Mucosa of rectum (tissue), 2 donors: ENCODE measurements at regions not wholly inside any gene's neighbourhood (a gene's known extent, or its start where the extent isn't known, plus 50 kb on each side); places are given as distances from the start of the nearest gene placed in this dataset.

Source experiments
- H3K27ac ChIP-seq, 2 donors: one replicate each; pipeline ENCODE4 v1.7.0; 2013; ENCODE audit warnings: inconsistent platforms in 2 of 2, low read depth in 2 of 2, low read length in 2 of 2
- H3K27me3 ChIP-seq, 2 donors: one replicate each; pipeline ENCODE4 v1.7.0; 2013; ENCODE audit warnings: low read length in 2 of 2; ENCODE audit not compliant: control insufficient read depth in 2 of 2, insufficient read depth in 2 of 2
- H3K36me3 ChIP-seq, 2 donors: one replicate each; pipeline ENCODE4 v1.7.0; 2013; ENCODE audit warnings: low read length in 2 of 2; ENCODE audit not compliant: control insufficient read depth in 2 of 2, insufficient read depth in 2 of 2
- H3K4me1 ChIP-seq, 2 donors: one replicate each; pipeline ENCODE4 v1.7.0; 2013; ENCODE audit warnings: low read length in 2 of 2, mild to moderate bottlenecking in 1 of 2; ENCODE audit not compliant: control insufficient read depth in 2 of 2, insufficient read depth in 2 of 2
- H3K4me3 ChIP-seq, 2 donors: one replicate each; pipeline ENCODE4 v1.7.0; 2013; ENCODE audit warnings: low read length in 2 of 2
- H3K9ac ChIP-seq, 2 donors: one replicate each; pipeline ENCODE4 v1.7.0; 2013; ENCODE audit warnings: low read length in 2 of 2, low read depth in 1 of 2, mild to moderate bottlenecking in 1 of 2
- H3K9me3 ChIP-seq, 2 donors: one replicate each; pipeline ENCODE4 v1.7.0; 2013; ENCODE audit warnings: low read length in 2 of 2; ENCODE audit not compliant: control insufficient read depth in 2 of 2
- donor health status: healthy.
- donor health status: Normal muscosa, but diverticular disease.

DNA sequence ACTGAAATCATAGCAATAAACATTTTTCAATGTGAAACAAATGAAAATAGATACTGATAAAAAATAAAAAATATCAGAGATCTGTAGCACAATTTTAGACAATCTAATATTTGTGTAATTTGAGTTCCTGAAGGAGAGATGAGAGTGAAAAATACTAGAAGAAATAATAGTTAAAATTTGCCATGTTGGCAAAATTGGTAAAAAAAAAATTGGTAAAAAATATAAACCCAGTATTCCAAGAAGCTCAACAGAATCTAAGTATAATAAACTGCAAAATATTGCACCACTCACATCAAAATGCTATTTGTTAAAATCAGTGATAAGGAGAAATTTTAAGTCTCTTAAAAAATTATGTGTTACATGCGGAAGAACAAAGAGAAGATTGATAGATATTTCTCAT, 1680.7 kb downstream of the PCDH7 start:
- Histone ChIP-seq H3K27me3 (no peaks in the 10 kb centered on the region), H3K9me3 (no peaks in the 10 kb centered on the region), H3K4me3 (no peak overlapping the region), H3K36me3 (no peaks in the 10 kb centered on the region), H3K4me1 (no peaks in the 10 kb centered on the region), H3K9ac (no peak overlapping the region), H3K27ac (no peak overlapping the region)

DNA sequence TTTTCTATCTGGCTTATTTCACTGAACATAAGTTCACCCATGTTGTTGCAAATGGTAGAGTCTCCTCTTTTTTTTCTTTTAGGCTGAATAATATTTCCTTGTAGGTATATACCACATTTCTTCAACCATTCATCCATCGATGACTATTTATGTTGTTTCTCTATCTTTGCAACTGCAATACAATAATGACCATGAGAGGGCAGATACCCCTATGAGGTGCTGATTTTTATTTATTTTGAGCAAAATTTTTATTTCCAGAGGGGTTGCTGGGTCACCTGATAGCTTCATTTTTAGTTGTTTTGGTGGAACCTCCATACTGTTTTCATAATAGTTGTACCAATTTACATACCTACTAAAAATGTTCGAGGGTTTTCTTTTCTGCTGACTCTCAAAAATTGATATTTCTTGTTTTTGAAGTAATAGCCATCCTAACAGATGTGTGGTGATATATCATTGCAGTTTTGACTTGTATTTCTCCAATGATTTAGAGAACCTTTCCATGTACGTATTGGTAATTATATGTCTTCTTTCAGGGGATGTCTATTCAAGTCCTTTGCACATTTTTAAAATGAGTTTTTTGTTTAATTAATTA, 1697.0 kb downstream of the PCDH7 start:
- Histone ChIP-seq H3K36me3 (no peaks in the 10 kb centered on the region), H3K27ac (no peak overlapping the region), H3K4me1 (no peaks in the 10 kb centered on the region), H3K9ac (no peak overlapping the region), H3K27me3 (no peaks in the 10 kb centered on the region), H3K4me3 (no peak overlapping the region), H3K9me3 (no peaks in the 10 kb centered on the region)

DNA sequence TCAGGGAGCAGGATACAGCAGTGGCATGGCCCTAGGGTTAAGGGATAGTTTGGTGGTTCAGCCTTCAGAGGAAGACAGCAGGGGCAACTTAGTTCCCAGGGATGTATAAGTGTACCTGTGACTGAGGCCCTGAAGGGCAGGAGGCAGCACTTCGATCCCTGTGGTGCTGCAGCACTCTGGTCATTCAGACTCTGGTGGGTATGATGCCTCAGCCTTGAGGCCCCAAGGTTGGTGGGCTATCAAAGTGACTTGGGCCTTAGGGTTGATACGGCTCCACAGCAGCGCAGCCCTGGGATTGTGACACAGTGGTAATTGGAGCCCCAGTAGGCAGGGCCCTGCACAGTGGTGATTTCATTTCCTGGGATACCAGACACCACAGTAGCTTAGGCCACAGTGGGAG, 1703.1 kb downstream of the PCDH7 start:
- H3K9ac ChIP-seq: no peak overlapping the region
- H3K36me3 ChIP-seq: no peaks in the 10 kb centered on the region
- H3K9me3 ChIP-seq: no peaks in the 10 kb centered on the region
- H3K4me3 ChIP-seq: no peak overlapping the region
- H3K27me3 ChIP-seq: no peaks in the 10 kb centered on the region
- no peaks in the 10 kb centered on the region for H3K4me1 ChIP-seq
- H3K27ac ChIP-seq: no peak overlapping the region

DNA sequence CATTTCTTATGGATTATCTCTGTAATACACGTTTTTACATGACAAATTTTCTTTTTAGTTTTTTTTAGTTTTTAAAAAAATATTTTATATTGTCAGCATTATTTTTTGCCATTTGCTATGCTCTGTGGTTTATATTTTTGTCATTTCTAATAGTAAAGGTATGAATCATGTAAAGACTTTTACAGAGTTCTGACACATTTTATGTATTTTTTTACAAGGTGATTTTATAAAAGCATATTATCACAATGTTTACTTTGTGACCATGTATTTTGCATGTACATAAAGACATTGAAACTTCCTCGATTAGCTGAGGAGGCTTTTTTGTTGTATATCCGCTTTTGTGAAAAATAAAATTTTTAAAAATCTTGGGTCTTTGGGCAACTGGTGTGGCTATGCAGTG, 1705.1 kb downstream of the PCDH7 start:
- H3K4me1 ChIP-seq: no peaks in the 10 kb centered on the region
- H3K27ac ChIP-seq: no peak overlapping the region
- no peaks in the 10 kb centered on the region for H3K9me3 ChIP-seq
- H3K36me3 ChIP-seq: no peaks in the 10 kb centered on the region
- H3K4me3 ChIP-seq: no peak overlapping the region
- H3K27me3 ChIP-seq: no peaks in the 10 kb centered on the region
- no peak overlapping the region for H3K9ac ChIP-seq

DNA sequence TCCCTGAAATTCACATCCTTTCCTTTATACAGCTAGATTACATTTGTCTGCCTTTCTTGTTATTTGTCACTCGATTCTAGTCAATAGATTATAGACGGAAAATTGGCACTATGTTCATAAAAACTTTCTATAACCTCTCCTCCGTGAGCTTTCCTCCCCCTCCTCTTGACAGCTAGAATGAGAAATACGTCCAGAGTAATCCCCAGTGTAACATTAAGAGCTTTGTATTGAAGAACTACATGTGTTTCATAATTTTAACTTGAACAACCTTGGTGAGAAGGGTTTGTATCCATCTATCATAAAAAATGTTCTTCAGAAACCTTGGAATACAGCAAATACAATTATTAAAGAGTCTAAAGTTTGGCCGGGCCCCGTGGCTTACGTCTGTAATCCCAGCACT, 1707.4 kb downstream of the PCDH7 start:
- no peak overlapping the region for H3K4me3 ChIP-seq
- no peaks in the 10 kb centered on the region for H3K9me3 ChIP-seq
- no peaks in the 10 kb centered on the region for H3K4me1 ChIP-seq
- no peaks in the 10 kb centered on the region for H3K36me3 ChIP-seq
- no peak overlapping the region for H3K9ac ChIP-seq
- no peaks in the 10 kb centered on the region for H3K27me3 ChIP-seq
- no peak overlapping the region for H3K27ac ChIP-seq

DNA sequence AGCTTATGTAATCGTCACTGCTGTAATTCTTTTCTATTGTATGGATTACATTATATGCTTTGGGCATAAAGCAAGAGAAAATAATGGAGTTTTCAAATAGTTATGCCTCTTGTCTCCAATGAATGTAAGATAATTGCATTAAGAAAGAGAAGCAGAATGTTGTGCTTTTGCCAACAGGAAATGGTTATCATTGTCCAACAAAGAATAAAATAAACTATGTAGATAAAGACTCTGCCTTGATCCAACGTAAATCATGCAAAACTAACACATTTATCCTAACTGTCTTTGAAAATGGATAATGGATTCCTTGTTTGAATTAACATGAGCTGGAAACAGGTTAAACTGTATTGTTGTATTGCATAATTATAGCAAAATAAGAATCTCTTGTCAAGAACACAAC, 1709.0 kb downstream of the PCDH7 start:
- Histone ChIP-seq H3K9ac (no peak overlapping the region), H3K36me3 (no peaks in the 10 kb centered on the region), H3K4me1 (no peaks in the 10 kb centered on the region), H3K27me3 (no peaks in the 10 kb centered on the region), H3K27ac (no peak overlapping the region), H3K4me3 (no peak overlapping the region), H3K9me3 (no peaks in the 10 kb centered on the region)

DNA sequence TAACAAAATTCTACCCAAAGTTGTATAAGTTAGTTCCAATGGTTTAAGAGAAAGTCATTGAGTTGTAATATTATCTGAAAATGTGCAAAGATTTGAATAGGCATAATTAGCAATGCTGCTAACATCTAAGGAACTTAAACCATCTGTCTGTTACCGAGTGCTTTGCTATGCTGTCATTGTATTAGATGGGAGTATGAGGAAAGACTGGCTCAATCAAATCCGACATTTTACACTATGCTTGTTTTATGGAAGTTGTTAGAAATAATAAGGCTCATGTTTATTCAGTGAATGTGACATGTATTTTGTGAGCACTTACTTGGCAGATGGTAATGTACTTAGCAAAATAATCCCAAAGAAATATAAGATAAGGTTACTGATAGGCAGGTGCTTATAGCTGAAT, 1715.1 kb downstream of the PCDH7 start:
- no peaks in the 10 kb centered on the region for H3K9me3 ChIP-seq

DNA sequence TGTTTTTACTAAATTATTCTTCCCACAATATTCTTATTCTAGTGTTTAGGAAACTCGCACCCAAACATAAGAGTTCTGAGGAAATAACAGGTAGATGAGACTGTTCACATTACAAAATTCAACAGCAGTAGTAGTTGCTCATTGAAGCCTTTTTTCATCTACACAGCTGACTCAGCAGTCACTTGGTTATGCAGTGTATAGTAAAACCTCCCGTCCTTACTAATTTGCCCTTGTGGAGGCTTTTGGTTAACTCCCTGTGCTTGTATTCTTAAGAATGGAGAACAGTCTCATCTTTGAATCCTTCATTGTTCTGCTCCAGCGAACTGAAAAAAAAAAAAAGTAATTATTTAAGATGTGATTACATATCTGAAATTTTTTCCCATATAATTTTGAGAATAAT, 1716.6 kb downstream of the PCDH7 start:
- Histone ChIP-seq H3K4me3 (no peak overlapping the region), H3K9ac (no peak overlapping the region), H3K9me3 (no peaks in the 10 kb centered on the region), H3K36me3 (no peaks in the 10 kb centered on the region), H3K27ac (no peak overlapping the region), H3K4me1 (no peaks in the 10 kb centered on the region), H3K27me3 (no peaks in the 10 kb centered on the region)

More for the DNA sequence above, 1715.1 kb downstream of the PCDH7 start:
- H3K27me3 ChIP-seq: no peaks in the 10 kb centered on the region
- no peak overlapping the region for H3K9ac ChIP-seq
- H3K36me3 ChIP-seq: no peaks in the 10 kb centered on the region
- no peak overlapping the region for H3K4me3 ChIP-seq
- H3K27ac ChIP-seq: no peak overlapping the region
- no peaks in the 10 kb centered on the region for H3K4me1 ChIP-seq

DNA sequence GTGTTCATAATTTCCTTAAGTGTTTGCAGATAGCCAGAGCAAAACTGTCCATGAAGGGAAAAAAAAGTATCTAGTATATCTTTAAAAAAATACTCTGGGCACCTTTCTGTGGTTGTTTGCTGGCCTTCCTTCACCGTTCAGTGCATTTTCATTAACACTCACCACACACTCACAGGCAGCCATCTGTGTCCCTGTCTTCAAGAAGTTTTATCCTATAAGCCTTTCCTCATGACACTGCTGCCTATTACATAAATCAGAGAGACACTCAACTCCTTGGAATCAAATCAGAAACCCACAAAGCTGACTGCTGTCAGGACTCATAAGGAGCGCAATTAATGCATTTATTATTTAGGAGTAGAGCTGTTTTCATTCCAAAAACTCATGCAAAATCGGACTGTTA, 1720.2 kb downstream of the PCDH7 start:
- no peaks in the 10 kb centered on the region for H3K4me1 ChIP-seq
- no peaks in the 10 kb centered on the region for H3K9me3 ChIP-seq
- no peaks in the 10 kb centered on the region for H3K27me3 ChIP-seq
- H3K27ac ChIP-seq: no peak overlapping the region
- no peaks in the 10 kb centered on the region for H3K36me3 ChIP-seq
- H3K9ac ChIP-seq: no peak overlapping the region
- no peak overlapping the region for H3K4me3 ChIP-seq

DNA sequence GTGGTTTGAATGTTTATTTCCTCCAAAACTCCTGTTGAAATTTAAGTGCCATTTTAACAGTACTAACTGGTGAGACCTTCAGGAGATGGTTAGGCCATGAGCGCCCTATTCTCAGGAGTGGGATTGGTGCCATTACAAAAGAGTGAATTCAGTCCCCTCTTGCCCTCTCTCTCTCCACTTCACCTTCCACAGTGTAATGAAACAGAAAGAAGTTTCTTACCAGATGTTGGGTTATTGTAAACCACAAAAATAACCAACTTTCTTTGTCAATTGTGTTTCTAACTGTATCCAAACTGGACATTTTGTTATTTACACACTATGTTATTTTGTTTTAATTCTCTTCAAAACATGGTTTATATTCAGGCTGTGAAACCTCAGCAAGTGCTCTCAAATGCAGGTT, 1734.3 kb downstream of the PCDH7 start:
- Histone ChIP-seq H3K4me1 (no peaks in the 10 kb centered on the region), H3K27me3 (no peaks in the 10 kb centered on the region), H3K36me3 (no peaks in the 10 kb centered on the region), H3K9me3 (no peaks in the 10 kb centered on the region), H3K9ac (no peak overlapping the region), H3K27ac (no peak overlapping the region), H3K4me3 (no peak overlapping the region)

DNA sequence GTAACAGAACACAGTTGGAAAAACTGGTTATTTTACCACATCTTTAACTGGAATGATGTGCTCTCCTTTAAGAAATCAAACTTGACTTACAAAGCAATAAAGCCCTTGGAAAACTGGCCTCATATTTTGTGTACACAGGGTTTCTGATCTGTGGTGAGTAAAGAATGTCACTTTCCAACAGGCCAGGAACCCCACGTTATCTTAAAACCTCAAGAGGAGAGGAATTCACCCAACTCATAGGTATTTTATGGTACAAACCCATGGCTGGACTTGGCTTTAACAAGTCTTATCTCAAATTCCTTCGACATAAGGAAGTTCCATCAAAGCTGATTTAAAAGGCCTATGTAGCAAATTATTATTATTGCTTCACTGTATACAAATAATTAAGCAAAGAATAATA, 1735.1 kb downstream of the PCDH7 start:
- no peak overlapping the region for H3K4me3 ChIP-seq
- H3K27me3 ChIP-seq: no peaks in the 10 kb centered on the region
- H3K27ac ChIP-seq: no peak overlapping the region
- H3K9ac ChIP-seq: no peak overlapping the region
- H3K4me1 ChIP-seq: no peaks in the 10 kb centered on the region
- H3K9me3 ChIP-seq: no peaks in the 10 kb centered on the region
- H3K36me3 ChIP-seq: no peaks in the 10 kb centered on the region
